ENCODE measurements at regions not wholly inside any gene's neighbourhood (a gene's known extent, or its start where the extent isn't known, plus 50 kb on each side); places are given as distances from the start of the nearest gene placed in this dataset.
"Not testable (repeated sequence)": the region's sequence is repeated elsewhere in the genome, so short reads cannot be mapped to it uniquely, and the experiment has no call there.

DNA sequence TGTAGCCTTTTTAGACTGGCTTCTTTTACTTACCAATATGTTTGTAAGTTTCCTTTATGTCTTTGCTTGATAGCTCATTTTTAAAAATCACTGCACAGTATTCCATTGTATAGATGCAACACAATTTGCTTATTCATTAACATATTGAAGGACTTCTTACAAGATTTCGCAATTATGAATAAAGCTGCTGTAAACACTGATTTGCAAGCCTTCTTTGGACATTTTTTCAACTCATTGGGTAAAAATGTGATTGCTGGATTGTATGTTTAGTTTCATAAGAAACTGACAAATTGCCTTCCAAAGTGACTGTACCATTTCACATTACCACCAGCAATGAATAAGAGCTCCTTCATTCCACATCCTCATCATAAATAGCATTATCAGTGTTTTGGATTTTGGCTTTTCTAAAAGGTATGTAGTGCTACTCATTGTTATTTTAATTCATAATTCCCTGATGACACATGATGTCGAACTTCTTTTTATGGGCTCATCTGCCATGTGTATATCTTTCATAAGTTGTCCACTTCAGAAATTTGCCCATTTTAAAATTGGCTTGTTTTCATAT is 80.7 kb downstream of the TFAP2B start:
- DNase-seq (ENCODE audit: low spot score) = no peak

DNA sequence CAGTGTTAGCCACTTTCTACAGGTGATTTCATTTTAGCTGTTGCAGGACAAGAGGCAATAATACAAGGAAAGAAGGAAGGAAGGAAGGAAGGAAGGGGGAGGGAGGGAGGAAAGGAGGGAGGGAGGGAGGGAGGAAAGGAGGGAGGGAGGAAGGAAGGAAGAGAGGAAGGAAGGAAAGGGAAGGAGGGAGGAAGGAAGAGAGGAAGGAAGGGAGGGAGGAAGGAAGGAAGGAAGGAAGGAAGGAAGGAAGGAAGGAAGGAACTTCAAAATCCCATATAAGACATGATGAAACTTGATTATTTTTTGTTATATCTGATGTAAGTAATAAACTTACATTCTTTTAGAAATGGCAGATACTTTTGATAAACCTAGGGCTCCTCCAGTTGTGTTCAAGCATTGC is 83.6 kb downstream of the TFAP2B start:
- DNase-seq (ENCODE audit: low spot score) = no peak

DNA sequence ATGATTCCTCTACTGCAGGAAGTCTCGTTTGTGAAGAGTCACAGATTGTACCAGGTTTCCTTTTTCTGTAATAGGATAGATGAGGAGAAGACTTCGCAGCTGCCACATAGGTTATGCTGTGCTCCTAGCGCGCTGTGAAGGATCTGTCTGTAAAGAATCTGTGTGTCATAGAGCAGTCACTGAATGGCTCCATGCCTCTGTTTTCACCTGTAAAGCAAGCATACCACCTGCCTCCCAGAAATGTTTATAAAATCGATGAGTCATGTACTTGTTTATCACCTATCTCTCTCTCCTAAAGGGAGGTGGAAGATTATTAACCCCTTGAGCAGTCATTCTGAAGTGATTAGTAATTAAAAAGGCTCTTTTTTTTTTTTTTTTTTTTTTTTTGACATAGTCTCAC is 86.6 kb downstream of the TFAP2B start:
- no peak for DNase-seq (ENCODE audit: low spot score)

DNA sequence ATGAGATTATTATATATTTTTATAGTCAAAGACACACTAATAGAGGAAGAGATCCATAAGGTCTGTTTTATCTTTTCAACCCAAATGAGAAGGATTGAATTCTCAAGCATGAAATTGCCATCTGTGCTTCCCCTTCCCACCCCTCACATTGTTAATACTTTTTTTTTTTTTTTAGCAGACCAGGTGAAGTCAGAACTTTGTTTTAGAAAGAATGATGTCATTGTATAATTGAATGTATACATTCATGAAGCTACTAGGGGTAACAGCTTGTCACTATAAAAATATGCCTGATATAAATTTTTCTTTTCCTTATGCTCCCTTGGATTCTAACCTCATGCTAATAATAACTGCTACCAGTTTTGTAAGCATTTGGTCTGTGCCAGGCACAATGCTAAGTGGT is 88.9 kb downstream of the TFAP2B start:
- no peak for DNase-seq (ENCODE audit: low spot score)

DNA sequence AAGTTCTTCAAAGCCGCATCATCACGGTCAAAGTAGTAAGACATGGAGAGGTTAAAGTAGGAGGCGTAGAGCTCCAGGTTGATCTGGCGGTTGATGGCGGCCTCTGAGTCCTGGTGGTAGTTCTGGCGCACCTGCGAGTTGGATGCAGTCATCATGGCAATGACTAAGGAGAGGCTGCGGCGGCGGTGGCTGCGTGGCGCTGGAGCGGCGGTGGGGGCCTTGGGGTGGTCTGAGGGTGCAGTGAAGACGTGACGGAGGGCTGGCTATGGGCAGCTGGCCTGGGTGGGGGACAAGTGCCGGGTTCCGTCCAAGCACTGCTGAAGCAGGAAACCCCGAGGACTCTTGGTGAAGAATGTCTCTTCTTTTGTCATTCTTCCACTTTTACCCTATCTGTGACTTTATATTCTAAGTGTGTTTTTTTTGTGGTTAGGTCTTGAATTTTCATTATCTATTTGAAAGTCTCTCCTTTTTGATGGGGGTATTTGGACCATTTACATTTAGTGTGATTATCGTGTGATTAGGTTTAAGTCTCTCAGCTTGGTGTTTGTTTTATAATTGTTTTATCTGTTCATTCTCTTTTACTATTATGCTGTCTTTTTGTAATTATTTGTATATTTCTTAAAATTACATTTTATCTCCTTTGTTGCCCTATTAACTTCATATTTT is 94.6 kb downstream of the TFAP2B start:
- DNase-seq (ENCODE audit: low spot score) = no peak

DNA sequence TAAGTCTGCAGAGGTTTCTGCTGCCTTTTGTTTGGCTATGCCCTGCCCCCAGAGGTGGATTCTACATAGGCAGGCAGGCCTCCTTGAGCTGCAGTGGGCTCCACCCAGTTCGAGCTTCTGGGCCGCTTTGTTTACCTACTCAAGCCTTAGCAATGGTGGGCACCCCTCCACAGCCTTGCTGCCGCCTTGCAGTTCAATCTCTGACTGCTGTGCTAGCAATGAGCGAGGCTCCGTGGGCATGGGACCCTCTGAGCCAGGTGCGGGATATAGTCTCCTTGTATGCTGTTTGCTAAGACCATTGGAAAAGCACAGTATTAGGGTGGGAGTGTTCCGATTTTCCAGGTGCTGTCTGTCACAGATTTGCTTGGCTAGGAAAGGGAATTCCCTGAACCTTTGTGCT is 102.7 kb downstream of the TFAP2B start:
- DNase-seq (ENCODE audit: low spot score) = not testable (repeated sequence)

DNA sequence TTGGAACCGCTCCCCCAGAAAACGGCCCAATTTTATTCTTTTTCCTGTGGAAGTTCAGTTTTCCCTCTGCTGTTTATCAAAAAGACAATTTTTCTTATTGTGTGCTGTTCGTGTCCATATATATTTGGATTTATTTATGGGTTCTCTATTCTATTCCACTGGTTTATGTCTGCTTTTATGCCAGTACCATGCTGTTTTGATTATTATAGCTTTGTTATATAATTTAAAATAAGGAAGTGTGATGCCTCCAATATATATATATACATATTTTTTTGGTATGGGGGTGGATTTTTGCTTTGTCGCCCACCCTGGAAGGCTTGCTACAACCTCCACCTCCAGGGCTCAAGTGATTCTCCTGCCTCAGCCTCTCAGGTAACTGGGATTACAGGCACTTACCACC is 103.3 kb downstream of the TFAP2B start:
- no peak for DNase-seq (ENCODE audit: low spot score)

DNA sequence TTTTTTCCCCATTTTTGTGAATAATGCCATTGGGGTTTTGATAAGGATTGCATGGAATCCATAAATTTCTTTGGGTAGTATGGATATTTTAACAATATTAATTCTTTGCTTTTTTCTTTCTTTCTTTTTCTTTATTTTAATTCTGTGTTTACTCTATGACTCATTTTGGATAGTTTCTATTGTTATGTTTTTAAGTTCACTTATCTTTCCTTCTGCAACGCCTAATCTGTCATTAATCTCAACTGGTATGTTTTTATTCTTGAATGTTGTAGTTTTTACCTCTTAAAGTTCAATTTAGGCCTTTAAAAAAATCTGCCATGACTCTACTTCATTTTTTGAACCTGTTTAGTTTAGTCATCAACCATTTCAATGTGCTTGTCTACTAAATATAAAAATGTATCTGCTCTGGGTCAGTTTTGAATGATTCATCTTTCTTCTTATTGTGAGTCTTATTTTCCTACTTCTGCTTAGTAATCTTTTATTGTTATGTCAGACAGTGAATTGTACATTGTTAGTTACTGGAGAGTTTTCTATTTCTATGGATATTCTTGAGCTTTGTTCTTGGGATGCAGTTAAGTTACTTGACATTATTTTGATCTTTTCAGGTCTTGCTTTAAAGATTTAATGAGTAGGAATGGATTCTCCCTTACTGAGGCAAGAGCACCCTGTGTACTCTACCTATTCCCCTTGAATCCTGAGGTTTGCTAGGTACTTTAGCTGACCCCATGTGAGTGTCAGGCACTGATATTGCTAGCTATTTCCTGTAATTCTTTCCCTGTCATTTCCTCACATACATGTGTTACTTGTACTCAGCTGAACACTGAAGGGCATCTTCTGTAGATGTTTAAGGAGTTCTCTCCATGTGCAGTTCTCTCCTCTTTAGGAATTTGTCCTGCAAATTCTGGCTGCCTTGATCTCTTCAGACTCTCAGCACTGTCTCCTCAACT is 104.2 kb downstream of the TFAP2B start:
- no peak for DNase-seq (ENCODE audit: low spot score)

DNA sequence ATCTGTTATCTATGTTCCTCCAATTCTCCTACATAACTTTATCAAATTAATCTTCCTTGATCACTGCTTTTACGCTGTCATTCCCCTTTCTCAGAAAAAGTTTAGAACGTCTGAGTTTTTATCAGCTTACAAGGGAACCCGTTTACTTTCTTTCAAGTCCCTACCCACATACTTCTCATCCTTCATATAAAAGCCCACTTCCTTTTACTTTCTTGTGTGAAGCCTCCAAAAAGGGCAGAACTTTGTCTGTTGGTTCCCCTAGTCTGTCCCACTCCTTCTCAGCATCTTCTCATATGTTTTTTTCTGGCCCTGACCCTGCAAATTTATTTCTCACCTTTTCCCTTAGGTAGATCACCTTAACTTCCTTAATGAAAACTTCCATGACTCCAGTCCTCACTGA is 106.1 kb downstream of the TFAP2B start:
- DNase-seq (ENCODE audit: low spot score) = no peak

DNA sequence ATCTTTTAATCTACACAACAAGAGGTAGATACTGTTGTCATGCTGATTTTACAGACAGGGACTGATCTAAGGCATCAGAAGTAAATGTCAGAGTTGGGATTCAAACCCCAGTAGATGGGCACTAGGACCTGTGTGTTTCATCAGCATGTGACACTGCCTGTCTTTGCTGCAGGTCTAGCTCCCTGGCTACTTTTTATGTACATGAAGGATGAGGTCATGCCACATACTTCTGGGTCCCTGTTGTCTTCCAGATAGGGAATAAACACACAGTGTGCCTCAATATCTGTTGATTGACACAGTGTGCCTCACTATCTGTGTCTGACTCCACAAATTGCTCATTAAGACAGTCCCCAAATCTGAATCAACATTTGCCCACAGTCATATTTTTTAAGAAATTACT is 106.9 kb downstream of the TFAP2B start:
- no peak for DNase-seq (ENCODE audit: low spot score)

DNA sequence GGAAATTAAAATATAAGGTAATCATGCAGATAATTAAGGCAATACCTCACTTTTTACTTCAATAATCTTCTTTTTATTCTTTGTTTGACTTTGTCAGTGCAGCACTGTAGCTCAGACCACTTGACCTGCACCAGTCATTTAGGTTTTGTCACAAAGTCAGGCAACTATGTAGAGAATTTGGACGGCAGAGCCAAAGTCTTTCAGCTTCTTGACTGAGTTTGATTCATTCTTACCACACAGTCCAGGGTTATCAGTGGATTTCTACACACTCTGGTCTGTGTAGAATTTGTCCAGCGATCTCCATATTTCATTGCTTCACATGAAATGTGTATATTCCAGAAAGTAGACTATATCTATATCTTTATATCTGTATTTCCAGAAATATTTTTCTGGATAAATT is 107.3 kb downstream of the TFAP2B start:
- no peak for DNase-seq (ENCODE audit: low spot score)

DNA sequence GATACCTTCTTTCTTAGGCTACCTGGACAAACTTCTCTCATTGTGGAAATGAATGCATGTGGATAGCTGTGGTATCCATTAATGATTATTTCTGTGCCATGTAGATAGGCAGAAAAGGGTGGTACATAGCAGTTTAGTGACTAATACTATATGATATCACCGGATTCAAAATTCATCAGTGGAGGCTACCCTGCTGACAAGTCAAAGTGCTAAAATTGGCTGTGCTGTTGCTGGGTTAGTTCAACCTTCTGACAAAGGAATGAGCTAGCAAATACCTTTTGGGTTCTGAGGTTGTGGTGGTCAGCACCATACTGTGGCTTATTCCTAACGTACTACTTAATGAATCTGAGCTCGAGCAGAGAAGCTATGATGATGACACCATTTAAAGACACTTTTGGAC is 109.1 kb downstream of the TFAP2B start:
- DNase-seq (ENCODE audit: low spot score) = peak; percentile 3

DNA sequence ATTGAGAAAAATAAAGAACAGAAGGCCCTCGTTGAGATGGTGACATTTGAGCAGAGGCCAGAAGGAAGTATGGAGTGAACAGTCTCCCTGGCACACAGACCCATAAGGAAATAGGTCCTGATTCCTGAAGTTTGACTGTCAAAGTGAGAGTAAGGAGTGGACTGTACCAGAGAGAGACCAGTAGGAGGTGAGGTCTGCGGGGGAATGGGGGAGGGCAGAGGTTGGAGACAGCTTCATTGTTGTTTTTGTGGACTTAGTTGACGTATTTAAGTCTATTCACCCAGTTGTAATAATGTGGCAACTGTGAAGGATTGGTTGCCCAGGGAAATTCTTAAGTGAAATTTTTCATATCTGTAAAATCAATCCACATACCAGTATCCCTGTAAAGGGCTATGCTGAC is 110.7 kb downstream of the TFAP2B start:
- no peak for DNase-seq (ENCODE audit: low spot score)

DNA sequence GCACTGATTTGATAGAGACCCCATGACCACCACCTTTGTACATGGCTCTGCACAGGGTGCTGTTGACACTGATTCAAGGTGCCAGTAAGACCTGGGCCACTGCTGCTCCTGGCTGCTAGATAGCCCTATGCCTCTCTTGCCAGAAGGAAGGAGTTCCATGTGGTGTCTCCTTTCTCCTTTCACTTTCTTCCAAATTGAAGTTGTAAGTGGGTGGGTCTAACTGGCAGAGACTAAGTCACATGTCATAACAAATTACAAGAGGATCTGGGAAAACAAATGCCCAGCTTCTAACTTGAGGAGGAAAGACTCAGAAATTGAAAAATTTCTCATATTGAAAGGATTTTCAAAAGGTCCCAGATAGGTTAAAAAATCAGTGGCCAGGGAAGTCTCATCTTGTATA is 116.8 kb downstream of the TFAP2B start:
- DNase-seq (ENCODE audit: low spot score) = no peak

DNA sequence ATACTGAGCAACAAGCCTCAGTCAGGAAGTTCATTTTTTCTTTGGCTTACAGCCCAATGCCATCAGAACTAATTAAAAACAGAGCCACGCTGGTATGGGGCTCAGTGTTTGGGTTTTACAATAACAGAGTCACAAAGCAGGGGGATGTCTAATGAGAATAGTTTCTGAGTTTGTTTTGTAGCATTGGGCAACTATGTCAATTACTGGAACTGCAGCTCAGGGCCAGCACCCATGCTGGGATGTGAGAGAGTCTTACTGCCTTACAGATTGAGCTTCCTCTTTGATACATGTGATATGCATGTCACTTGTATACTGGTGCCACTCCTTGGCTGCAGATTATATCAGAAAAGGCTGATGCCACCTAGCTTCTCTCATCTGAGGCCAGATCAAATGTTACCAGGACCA is 117.6 kb downstream of the TFAP2B start:
- no peak for DNase-seq (ENCODE audit: low spot score)

DNA sequence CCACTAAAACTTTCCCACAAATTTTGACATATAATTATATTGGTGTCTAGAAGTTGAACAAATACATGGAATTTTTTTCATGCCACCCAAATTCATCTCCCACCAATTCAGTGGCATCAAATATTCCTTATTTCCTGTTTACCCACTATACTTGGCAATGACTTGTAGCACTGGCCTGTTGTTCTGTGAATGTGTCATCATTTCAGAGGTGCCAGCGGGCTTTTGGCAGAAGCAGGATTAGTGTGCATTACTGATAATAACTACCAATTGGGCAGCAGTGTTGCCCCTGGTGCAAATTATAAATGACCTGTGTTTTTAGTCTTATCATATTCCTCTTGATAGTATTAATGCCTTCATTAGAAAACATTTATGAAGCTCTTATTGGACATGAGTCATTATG is 121.3 kb downstream of the TFAP2B start:
- DNase-seq (ENCODE audit: low spot score) = no peak

DNA sequence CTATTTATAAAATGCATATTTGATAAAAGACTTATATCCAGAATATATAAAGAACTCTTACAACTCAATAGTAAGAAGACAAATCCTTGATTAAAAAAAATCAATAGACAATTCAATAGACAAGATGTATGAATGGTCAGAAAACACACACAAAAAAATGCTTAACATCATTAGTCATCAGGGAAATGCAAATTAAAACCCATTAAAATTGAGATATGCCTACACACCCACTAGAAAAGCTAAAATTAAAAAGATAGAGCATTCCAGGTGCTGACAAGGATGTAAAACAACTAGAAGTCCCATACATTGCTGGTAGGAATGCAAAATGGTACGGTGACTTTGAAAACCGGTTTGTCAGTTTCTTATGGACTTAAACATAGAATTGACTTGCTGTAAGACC is 127.1 kb downstream of the TFAP2B start:
- no peak for DNase-seq (ENCODE audit: low spot score)

DNA sequence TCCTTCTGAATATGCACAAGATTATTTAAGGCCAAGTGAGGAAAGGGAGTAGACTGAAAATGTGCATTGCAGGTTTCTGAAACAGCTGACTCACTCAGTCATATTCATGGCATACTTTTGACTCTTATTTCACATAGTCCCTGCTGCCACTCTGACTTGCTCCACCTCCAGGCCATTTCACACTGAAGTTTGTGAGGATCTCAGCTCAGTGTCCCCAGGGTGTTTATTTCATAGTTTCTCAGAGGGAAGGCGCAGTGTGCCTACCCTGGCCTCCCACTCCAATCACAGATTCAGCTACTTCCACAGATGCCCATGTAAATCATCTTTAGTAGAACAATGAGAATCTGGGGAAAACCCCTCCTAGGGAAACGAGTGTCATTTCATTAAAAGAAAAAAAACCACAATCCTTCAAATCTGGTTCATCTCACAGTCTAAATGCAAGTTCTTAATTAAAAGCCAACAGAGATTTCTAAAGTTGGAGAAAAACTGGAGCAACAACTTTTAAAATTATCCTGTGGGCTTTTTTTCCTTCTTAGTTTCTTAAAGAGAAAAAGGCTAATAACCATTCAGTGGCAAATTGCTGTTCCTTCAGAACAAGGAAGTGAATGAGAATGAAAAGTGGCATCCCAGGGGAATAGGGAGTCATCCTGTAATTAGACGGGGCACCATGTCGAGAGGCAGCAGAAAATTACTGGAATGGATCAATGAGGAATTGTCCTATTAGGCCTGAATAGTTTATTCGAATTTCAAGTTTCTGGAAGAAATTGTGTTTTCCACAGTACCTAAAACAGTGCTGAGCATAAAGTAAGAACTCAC is 133.6 kb downstream of the TFAP2B start:
- DNase-seq (ENCODE audit: low spot score) = peak; percentile 0

DNA sequence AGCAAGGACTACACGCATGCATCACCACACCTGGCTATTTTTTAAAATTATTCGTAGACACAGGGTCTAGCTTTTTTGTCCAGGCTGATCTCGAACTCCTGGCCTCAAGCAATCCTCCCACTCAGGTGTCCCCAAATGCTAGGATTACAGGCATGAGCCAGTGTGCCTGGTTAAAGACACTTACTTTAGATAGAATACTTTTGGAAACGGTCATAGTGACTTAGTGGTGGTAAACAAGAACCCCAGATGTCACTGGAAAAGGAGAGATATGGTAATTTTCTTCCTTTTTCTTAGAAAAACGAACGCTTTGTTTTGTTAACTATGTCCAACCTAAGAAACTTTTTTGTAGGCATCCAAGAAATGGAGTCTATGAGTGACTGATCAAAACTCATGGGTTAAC is 137.3 kb downstream of the TFAP2B start:
- DNase-seq (ENCODE audit: low spot score) = no peak

DNA sequence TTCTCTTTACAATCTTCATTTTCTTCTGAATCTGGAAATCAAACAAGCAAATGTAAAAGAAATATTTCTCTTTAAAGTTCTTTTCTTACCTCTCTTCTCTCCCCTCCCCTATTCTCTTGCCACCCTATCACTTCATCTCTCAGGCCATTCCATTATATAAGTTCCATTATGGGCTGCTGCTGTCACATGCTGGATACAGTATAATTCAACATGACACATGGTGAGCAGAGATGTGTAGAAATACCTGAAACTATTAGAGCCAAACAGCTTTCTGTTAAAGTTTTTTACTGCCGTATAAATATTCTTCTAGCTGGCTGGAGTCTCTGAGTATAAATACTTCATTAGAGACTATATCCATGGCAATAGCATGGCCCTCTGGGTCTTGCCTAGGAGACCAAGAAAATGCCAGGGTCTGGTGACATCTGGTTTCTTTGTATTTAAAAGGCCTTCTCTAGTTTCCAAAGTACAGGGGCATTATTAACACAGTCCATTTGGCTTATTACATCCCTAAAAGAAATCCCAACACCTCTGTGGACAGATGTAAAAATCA is 139.6 kb downstream of the TFAP2B start:
- DNase-seq (ENCODE audit: low spot score) = no peak

DNA sequence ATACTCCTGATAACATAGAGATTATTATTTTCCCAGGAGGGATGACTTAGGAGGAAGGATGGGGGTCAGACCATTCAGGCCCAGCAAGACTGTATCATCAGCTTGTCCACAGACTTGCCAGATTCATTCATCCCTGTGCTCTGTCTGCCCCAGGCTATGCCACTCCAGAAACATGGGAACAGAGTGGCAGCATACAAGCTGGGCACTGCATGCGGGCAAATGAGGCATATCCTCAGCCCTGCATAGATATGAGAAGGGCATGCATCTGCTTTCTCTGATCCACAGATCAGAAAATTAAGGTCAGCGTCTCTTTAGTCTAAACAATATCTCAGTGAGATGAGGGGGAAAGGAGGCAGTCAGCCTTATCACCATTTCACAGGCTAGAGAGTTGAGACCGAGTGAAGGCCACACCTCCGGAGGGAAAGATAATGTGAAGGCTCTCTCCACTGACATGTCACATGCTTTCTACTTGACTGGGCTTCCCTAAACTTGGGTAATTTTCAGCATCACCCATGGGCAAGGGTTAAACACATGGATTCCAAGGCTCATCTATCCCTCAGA is 140.5 kb downstream of the TFAP2B start:
- no peak for DNase-seq (ENCODE audit: low spot score)

DNA sequence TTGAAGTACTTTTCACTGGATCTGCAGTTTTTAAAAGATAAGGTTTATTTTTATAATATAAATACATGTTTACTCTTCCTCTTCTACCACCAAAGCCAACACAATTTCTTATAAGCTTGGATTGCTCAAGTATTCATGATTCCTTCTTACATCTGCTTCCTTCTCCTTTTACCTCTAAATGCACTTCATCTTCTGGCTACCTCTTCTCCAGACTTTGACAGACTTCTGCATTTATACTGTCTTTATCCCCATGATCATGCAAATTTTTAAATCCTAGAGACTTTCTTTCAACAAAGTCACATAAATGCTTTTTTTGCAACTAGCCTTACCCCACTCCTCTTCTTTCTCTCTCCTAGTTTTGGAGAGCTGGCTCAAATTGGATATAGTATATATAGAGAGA is 142.9 kb downstream of the TFAP2B start:
- DNase-seq (ENCODE audit: low spot score) = no peak
